T-helper 9 cell (primary cell): ENCODE measurements at regions not wholly inside any gene's neighbourhood (a gene's known extent, or its start where the extent isn't known, plus 50 kb on each side); places are given as distances from the start of the nearest gene placed in this dataset.

Source experiments
- DNase-seq: peaks from one replicate; pipeline ENCODE4 v3.0.0-alpha.2; 2020

DNA sequence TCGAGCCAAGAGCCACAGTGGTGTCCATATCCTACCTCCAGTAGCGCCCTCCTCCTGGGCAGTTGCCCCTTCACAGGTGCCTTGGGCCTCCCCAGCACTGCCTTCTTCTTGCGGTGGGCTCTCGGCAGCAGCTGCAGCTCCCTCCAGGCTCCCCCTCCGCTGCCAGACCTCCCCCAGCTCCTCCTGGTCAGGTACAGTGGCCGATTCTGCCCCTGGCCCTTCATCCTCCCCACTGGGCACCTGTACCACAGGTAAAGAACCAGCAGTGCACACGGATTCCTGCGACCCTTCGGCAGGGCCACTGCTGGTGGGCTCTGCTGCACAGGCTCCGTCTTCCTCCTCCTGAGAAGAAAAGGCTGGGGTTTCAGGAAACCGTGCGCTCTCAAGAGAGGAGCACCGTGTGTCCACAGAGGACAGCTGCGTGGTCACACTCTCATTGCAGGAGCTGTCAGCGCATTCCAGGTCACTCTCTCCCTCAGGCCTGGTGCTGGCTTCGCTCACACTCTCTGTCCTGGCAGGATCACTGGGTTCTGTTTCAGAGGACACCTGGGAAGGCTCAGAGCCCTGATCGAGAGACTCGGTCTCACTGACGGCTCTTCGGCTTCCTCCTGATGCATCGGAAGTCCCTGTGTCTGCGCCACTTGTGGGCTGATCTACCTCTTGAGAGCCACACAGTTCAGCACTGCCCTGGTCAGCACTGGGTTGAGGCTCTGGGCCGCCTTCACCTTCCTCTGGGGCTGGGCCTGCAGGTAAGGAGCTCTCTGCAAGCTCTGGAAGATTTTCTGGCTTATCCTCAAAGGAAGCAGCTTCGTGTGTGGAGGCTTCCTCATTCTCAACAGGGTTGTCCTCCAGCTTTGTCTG is 147.4 kb upstream of the STK17B start:
- DNase-seq: no peak

DNA sequence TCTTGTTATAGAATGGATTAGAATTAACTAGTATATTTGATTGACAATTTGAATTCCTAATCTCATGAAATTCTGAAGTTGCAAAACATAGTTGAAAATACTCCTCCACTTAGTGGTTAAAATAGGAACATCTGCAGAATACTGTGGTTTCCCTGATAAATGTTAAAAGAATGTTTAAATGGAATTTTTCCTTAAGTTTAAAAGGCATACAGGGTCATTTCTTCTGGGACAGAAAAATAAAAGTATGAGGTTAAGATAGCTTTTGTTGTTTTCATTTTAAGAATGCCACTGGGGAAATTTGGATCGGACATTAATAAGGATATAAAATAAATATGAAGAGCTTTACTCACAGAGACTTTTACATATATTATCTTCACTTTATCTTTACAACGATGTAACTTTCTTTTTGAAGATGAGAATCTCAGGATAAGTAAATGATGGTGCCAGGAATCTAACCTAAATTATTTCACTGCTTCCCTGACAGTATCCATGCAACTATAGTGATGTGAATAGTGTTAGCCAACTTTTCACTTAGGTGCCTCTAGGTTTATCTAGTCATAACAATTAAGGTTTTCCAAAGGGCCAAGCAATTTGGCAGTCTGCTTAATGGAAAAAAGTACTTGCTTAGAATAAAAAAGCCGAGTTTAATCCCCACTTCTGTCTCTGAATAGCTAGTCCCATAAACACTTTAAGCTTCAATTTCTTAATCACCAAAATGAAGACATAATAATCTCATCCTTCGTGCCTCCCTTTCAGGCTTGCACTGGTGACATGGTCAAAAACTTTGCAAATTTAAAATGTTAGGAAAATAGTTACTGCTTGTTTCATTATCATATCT is 151.8 kb upstream of the STK17B start:
- no peak for DNase-seq

- no peak for DNase-seq
These were observed 152.8 kb upstream of the STK17B start for GRCh38 chr2:196324211-196324610.

DNA sequence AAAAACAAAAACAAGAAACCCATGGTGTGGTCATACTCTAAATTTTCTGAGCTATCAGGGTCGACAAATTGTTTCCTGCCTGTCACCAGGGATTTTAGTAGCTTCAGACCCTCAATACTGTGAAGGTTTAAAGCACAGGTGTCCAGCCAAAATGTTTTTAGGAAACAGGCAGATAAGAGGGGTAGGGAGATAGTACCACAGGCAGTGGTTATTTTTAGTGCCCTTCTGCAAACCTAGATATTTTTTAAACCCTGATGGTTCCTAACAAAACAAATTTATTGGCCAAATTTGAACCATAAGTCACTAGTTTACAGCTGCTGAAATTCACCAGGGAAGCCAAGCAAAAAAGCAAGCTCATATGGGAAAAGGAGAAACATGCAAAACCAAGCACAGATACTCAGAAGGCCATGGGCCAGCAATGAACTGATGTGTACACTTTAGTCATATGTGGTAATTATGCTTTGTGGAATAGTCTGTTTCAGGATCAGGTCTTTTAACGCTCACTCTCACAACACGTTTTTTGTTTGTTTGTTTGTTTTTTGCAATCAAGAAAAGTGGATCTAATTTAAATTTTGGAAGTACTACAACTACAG is 156.8 kb upstream of the STK17B start:
- DNase-seq: no peak

DNA sequence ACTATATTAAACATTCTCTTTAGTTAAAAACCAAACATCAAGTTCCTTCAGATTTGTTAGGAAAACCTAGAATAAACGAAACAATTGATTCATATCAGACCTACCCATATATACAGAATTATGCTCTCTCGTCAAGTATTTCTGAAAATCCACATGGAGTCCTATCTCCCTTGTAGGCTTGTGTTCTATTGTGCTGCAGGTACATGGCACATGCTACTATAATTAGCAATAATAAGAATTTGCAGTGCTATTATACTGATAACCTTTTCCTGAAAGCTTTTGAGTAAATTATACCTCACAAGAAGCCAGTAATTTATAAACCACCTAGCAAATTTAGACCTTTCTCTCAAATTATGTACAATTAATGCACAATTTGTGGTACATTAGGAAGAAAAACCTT is 158.6 kb upstream of the STK17B start:
- DNase-seq: no peak

DNA sequence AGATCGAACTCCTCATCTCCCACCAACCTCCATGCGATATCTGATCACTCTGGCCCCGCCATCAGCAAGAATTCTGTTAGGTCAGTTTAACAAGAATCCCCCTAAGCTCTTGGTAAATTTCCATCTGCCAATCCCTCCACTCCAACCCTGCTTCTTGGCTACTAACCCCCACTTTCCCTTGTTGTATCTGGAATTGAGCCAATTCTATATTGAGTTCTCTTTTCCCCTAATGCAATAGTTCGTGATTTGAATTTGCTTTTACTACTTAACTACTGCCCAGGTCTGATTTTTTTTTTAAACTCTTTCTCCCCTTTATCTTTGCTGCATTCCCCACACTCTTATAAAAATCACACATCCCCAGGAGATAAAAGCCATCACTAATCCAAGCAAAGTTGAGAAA is 159.3 kb upstream of the STK17B start:
- no peak for DNase-seq

DNA sequence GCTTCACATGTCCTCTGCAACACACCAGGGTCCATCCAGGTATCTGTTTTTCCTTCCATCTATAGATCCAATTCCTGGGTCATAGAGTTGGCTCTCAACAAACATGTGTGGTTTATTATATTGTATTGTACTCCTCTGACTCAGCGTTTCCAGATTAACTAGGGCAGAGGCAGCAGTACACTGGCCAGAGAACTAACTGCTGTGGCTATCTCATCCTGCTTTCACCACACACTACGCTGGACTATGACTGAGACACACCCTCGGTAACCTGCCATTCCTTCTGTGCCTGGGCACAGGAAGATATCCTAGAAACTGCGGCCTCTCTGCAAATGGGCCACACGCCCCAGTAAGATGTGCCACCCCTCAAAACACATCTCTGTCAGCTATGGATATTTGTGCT is 159.8 kb upstream of the STK17B start:
- DNase-seq: no peak

- no peak for DNase-seq
These were observed 160.5 kb upstream of the STK17B start for GRCh38 chr2:196331851-196332250.

DNA sequence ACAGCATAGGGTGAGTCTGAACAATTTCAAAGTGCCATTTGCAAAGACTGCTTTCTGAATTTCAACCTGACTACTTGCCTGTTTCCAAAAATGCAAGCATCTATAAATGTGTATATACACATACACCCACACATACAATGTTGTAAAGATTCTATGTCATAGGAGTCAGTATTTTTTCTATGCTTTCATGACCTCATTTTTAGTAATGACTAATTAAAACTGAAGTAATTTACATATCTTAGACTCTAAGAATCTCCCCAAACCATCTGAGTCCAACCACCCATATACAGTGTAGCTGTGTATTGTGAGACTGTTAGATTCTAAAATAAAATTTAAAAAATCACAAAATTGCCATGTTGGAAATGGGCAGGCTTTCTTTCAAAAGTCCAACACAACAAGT is 162.0 kb upstream of the STK17B start:
- no peak for DNase-seq

- no peak for DNase-seq
These were observed 163.3 kb upstream of the STK17B start for GRCh38 chr2:196334710-196335109.

DNA sequence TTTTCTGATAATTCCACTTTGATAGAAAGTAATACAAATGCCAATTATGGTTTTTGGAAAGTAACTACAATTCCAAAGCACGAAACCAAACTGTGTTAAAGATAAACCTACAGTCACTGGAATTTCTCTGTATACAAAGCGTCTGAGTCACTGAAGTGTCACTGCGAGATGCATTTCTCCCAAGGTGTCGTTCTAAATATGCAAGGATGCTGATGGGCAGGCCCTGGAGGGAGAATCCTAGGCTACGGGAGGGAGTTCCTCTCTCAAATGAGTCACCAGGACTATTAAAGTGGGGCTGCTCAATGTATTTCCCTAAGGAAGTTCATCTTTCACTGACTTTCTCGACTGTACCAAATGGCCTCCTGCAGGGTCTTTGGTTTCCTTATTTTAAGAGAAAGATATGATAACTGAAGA is 163.8 kb upstream of the STK17B start:
- no peak for DNase-seq

GRCh38 chr2:196336207-196336606 is 164.8 kb upstream of the STK17B start:
- no peak for DNase-seq

GRCh38 chr2:196336715-196337114 is 165.3 kb upstream of the STK17B start:
- DNase-seq: no peak

- no peak for DNase-seq
These were observed 166.0 kb upstream of the STK17B start for GRCh38 chr2:196337208-196337953.

GRCh38 chr2:196338440-196338839 is 167.1 kb upstream of the STK17B start:
- DNase-seq: no peak

GRCh38 chr2:196341277-196341841 is 170.0 kb upstream of the STK17B start:
- no peak for DNase-seq

GRCh38 chr2:196344397-196344796 is 173.0 kb upstream of the STK17B start:
- no peak for DNase-seq

GRCh38 chr2:196353717-196354116 is 182.3 kb upstream of the STK17B start:
- DNase-seq: no peak

DNA sequence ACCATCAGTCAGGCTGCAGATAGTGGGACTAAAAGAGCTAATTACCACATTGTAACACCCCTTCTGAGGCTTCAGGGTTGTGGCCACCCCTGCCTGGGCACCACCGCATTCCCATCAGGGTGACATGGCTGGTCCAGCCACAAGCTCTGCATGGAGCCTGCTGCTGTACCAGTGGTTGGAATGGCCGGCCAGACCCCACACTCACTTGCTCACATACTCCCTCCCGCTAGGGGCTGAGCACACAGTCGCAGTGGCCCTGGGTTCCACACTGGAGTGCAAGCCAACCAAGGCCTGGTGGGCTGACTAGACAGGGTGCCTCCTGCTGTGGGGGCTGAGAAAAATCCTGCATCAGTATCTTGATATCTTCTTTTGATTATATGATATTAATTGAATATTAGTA is 182.8 kb upstream of the STK17B start:
- DNase-seq: no peak

DNA sequence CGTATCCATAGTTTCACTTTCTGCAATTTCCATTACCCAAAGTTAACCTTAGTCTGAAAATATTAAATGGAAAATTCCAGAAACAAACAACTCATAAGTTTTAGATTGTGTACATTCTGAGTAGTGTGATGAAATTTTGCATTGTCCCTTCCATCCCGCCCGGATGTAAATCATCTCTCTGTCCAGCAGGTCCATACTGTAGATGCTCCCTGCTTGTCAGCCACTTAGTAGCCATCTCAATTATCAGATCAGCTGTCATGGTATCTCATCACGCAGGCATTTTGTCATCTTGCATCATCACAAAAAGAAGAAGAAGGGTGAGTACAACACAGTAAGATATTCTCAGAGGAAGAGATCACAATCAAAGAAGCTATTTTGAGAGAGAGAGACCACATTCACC is 185.0 kb upstream of the STK17B start:
- DNase-seq: no peak

GRCh38 chr2:196360650-196361049 is 189.3 kb upstream of the STK17B start:
- no peak for DNase-seq

- no peak for DNase-seq
These were observed 190.4 kb upstream of the STK17B start for GRCh38 chr2:196361606-196362326.
